ENCODE measurements at regions not wholly inside any gene's neighbourhood (a gene's known extent, or its start where the extent isn't known, plus 50 kb on each side); places are given as distances from the start of the nearest gene placed in this dataset.

GRCh38 chr5:68465133-68465532, 249.6 kb downstream of the PIK3R1 start:
- ATAC-seq (ENCODE audit: low read depth) (no peak), DNase-seq (no peak)
- Histone ChIP-seq H3K4me2 (replicated peaks; ENCODE audit: low read depth, low read length, poor library complexity, severe bottlenecking) (no peak overlapping the region), H3K36me3 (replicated peaks in 1 of 2; ENCODE audit: control extremely low read depth in 1 of 2, control insufficient read depth in 1 of 2, extremely low read depth in 1 of 2, insufficient read depth in 2 of 2, low read length in 1 of 2) (no peaks in the 10 kb centered on the region), H3K27me3 (replicated peaks in 1 of 4; ENCODE audit: control extremely low read depth in 1 of 4, control insufficient read depth in 3 of 4, insufficient read depth in 4 of 4, low read length in 3 of 4) (no peaks in the 10 kb centered on the region), H3K9me3 (ENCODE audit: control extremely low read depth in 1 of 3, control insufficient read depth in 2 of 3, insufficient read depth in 1 of 3, low read length in 2 of 3) (no peaks in the 10 kb centered on the region), H3K4me1 (ENCODE audit: control insufficient read depth in 2 of 2, insufficient read depth in 2 of 2, low read length in 2 of 2) (no peaks in the 10 kb centered on the region), H3K27ac (ENCODE audit: low read length in 2 of 2) (no peak overlapping the region), H2AFZ (ENCODE audit: insufficient read depth, low read depth, low read length, poor library complexity, severe bottlenecking) (no peak overlapping the region), H3K4me3 (ENCODE audit: control extremely low read depth in 1 of 5, extremely low read depth in 1 of 5, insufficient read depth in 1 of 5, low read depth in 2 of 5, low read length in 4 of 5) (no peak overlapping the region), H3K9ac (ENCODE audit: low read length) (no peak overlapping the region), H3K79me2 (ENCODE audit: control insufficient read depth, insufficient read depth, low read length) (no peaks in the 10 kb centered on the region), H4K20me1 (ENCODE audit: control insufficient read depth, insufficient read depth, low read length, poor library complexity, severe bottlenecking) (no peaks in the 10 kb centered on the region)
- no CpG with 5 or more reads among the region's 3 CpGs for WGBS (ENCODE audit: insufficient coverage)
- POLR2A ChIA-PET: no interaction called here
- H3K4me1 Mint-ChIP-seq: no peaks in the 10 kb centered on the region
- TF ChIP-seq, protein P1, sequence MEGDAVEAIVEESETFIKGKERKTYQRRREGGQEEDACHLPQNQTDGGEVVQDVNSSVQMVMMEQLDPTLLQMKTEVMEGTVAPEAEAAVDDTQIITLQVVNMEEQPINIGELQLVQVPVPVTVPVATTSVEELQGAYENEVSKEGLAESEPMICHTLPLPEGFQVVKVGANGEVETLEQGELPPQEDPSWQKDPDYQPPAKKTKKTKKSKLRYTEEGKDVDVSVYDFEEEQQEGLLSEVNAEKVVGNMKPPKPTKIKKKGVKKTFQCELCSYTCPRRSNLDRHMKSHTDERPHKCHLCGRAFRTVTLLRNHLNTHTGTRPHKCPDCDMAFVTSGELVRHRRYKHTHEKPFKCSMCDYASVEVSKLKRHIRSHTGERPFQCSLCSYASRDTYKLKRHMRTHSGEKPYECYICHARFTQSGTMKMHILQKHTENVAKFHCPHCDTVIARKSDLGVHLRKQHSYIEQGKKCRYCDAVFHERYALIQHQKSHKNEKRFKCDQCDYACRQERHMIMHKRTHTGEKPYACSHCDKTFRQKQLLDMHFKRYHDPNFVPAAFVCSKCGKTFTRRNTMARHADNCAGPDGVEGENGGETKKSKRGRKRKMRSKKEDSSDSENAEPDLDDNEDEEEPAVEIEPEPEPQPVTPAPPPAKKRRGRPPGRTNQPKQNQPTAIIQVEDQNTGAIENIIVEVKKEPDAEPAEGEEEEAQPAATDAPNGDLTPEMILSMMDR (IDR thresholded peaks at IDR 0.05): no peak
- TF ChIP-seq EZH2 (IDR thresholded peaks at IDR 0.05; ENCODE audit: borderline replicate concordance, insufficient read depth, low read depth, low read length, poor library complexity, severe bottlenecking): no peak
- H3K27ac Mint-ChIP-seq: no peak overlapping the region
- no peaks in the 10 kb centered on the region for H3K9me3 Mint-ChIP-seq (ENCODE audit: insufficient read depth)
- H3K4me3 Mint-ChIP-seq: no peak overlapping the region
- H3K27me3 Mint-ChIP-seq: peaks cover 4% of the 10 kb centered on the region
- CTCF ChIA-PET: interaction anchor here (0.6 to 7.3 kb wide), 2 partner anchors 178 to 260 kb away, joined by 3 to 154 read pairs; no protein-coding TSS in a partner anchor
- intact Hi-C loops (cut with micrococcal nuclease): no loop called here

DNA sequence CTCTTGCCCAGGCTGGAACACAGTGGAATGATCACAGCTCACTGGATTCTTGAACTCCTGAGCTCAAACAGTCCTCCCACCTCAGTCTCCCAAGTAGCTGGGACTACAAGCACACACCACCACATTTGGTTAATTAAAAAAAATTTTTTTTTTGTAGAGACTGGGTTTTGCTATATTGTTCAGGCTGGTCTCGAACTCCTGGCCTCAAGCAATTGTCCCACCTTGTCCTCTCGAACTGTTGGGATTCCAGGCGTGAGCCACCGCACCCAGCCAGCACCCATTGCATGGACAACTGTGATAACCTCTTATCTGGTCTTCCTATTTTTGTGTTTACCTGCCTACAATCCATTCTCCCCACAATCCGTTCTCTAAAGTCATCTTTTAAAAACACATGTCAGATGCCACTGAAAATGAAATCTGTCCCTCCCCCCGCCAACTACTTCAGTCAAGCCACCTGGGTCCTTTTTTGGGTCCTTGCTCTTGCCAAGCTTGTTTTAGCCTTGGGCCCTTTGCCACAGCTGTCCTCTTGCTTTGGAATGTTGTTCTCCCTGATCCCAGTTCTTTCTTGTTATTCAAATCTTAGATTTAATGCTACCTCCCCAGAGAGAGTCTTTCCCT, 250.5 kb downstream of the PIK3R1 start:
- Histone ChIP-seq H3K9ac (ENCODE audit: low read length) (no peak overlapping the region), H3K79me2 (ENCODE audit: control insufficient read depth, insufficient read depth, low read length) (no peaks in the 10 kb centered on the region), H3K4me3 (ENCODE audit: control extremely low read depth in 1 of 5, extremely low read depth in 1 of 5, insufficient read depth in 1 of 5, low read depth in 2 of 5, low read length in 4 of 5) (no peak overlapping the region), H3K36me3 (replicated peaks in 1 of 2; ENCODE audit: control extremely low read depth in 1 of 2, control insufficient read depth in 1 of 2, extremely low read depth in 1 of 2, insufficient read depth in 2 of 2, low read length in 1 of 2) (no peaks in the 10 kb centered on the region), H2AFZ (ENCODE audit: insufficient read depth, low read depth, low read length, poor library complexity, severe bottlenecking) (no peak overlapping the region), H3K27ac (ENCODE audit: low read length in 2 of 2) (no peak overlapping the region), H4K20me1 (ENCODE audit: control insufficient read depth, insufficient read depth, low read length, poor library complexity, severe bottlenecking) (no peaks in the 10 kb centered on the region), H3K9me3 (ENCODE audit: control extremely low read depth in 1 of 3, control insufficient read depth in 2 of 3, insufficient read depth in 1 of 3, low read length in 2 of 3) (no peaks in the 10 kb centered on the region), H3K27me3 (replicated peaks in 1 of 4; ENCODE audit: control extremely low read depth in 1 of 4, control insufficient read depth in 3 of 4, insufficient read depth in 4 of 4, low read length in 3 of 4) (no peaks in the 10 kb centered on the region), H3K4me1 (ENCODE audit: control insufficient read depth in 2 of 2, insufficient read depth in 2 of 2, low read length in 2 of 2) (no peaks in the 10 kb centered on the region), H3K4me2 (replicated peaks; ENCODE audit: low read depth, low read length, poor library complexity, severe bottlenecking) (no peak overlapping the region)
- Mint-ChIP-seq H3K4me1 (no peaks in the 10 kb centered on the region), H3K4me3 (no peak overlapping the region), H3K9me3 (ENCODE audit: insufficient read depth) (no peaks in the 10 kb centered on the region), H3K27me3 (peaks cover 6% of the 10 kb centered on the region), H3K27ac (no peak overlapping the region)
- WGBS (ENCODE audit: insufficient coverage): 97% methylated on average over 6 of the region's 6 CpGs
- ChIA-PET POLR2A (no interaction called here), CTCF (no interaction called here)
- ATAC-seq (ENCODE audit: low read depth) (no peak), DNase-seq (no peak)
- intact Hi-C loops (cut with micrococcal nuclease): no loop called here
- TF ChIP-seq, protein P1 (IDR thresholded peaks at IDR 0.05): no peak
- no peak for TF ChIP-seq EZH2 (IDR thresholded peaks at IDR 0.05; ENCODE audit: borderline replicate concordance, insufficient read depth, low read depth, low read length, poor library complexity, severe bottlenecking)
